ENCODE measurements at regions not wholly inside any gene's neighbourhood (a gene's known extent, or its start where the extent isn't known, plus 50 kb on each side); places are given as distances from the start of the nearest gene placed in this dataset.

DNA sequence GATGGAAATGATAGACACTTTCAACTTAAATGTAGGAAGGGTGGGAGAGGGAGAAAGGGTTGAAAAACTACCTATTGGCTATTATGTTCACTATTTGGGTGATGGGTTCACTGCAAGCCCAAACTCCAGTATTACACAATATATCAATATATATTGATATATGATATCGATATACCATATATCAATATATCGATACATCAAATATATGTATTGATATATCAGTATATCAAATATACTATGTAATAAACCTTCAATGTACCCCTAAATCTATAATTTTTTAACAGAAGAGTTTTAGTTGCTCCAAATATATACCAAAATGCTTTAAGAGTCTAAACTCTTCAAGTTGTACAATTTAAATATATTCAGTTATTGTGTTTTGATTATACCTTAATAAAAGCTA lies 302.0 kb upstream of the RGMB start:
- DNase-seq = no peak

DNA sequence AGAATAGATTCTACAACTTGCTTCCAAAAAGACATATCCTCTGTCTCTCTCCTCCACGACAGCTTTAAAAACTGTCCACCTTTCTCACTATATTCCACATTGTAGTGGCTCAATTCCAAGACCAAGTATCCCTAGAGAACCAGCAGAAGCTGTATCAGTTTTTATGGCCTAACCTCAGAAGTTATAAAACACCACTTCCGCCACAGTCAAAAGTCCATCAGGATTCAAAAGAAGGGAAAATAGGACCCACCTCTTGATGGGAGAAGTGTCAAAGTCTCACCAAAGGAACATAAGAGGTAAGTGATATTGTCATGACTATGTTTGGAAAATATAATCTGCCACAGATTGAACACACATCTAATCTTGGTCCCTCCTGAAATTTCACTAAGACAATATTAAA lies 299.2 kb upstream of the RGMB start:
- no peak for DNase-seq

DNA sequence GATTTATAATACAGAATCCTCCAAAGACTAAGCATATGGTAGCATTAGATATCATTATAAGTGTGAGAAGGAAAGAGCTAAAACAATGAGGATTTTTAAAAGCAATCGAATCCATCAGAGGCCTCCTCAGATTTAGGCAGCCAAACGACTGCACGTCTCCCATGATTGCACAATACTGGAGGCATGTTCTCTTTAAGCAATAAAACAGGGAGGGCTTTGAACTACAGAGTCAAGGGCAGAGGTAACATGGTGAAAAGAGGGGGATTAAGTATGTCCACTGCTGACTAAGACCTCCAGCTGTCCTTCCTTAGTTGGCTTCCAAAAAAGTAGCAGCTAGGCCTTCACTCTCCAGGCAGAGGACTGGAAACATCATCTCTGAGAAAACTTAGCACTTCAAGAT lies 298.7 kb upstream of the RGMB start:
- DNase-seq = no peak

DNA sequence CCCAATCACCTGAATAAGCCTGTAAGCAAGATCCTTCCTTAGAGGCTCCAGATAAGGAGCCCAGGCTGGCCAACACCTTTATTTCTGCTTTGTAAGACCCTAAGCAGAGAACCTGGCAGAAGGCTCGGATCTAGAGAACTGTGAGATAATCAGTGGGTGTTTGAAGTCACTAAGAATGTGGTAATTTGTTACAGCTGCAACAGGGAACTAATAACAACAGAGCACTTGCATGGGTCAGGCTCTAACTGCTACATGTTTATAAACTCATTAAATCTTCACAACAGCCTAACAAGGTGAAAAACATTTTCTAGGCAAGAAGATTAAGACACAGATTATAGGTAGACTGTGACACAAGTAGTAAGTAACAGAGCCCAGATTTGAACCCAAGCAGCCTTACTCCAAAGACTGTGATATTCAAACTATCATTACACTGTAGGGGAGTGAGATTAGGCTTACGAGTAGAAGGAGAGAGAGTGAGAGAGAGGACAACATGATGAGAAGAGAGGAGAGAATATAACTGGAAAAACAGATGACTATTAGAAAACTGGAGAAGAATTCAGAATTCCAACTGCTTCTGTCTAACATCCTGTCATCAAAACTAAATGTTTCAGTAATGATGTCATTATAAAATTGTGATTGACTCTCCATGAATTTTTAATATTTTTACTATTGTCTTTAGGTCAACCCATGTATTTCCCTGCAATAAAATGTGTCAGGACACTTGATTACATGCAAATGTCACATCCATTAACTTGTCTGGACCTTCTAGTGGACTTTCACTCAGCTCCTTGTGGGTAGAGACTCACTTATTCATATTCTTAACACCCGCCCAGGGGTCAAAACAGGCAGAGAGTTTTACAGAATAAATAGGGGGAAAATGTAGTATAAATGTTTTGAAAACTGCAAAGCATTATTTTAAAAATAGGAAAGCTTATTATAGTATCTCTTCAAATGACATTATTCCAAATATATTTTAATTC lies 290.9 kb upstream of the RGMB start:
- DNase-seq = no peak

DNA sequence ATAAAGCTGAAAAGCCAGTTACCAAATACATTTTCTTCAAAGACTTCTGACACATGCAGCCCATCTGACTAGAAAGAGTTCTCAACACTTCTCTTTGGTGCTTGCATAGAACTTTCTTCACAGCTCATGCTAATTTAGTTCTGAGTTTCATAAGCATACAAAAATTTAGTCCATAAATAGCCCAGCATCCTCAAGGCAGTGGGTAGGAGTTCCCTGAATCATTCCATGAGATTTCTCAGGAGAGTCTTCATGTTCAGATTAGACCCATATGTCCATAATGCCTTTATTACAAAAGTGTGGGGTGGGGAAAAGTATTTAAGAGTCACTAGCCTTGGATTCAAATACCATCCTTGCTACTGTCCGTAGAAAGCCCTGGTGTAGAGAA lies 290.2 kb upstream of the RGMB start:
- DNase-seq = peak in 2 of 58 donors; percentile 24 to 26

DNA sequence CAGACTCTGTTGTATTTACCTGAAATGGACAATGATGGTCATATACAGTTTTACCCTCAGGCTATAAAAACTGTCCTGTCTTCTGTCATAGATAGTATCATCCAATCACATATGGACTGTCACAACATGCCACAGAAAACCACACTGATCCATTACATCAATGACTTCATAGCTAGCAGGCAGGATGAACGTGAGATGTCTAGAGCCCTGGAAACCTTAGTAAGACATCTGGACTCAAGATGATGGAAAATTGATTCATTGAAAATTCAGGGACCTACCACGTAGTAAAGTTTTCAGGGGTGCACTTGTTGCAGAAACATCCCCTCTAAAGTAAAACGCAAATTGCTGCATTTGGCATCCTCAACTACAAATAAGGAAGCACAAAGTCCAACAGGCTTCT lies 284.4 kb upstream of the RGMB start:
- no peak for DNase-seq

DNA sequence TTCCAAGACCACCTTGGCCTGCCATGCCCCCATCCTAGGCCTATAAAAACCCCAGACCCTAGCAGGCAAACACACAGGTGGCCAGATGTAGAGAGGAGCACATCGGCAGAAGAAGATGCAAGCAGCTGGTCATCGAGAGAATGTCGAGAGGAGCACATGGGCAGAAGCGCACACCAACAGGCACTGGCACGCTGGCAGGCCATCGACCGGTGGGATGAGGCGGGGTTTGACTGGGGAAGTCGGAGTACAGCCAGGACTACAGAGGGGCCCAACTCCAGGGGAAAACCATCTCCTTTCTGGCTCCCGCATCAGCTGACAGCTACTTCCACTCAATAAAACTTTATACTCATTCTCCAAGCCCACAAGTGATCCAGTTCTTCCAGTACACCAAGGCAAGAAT lies 283.1 kb upstream of the RGMB start:
- DNase-seq = no peak

DNA sequence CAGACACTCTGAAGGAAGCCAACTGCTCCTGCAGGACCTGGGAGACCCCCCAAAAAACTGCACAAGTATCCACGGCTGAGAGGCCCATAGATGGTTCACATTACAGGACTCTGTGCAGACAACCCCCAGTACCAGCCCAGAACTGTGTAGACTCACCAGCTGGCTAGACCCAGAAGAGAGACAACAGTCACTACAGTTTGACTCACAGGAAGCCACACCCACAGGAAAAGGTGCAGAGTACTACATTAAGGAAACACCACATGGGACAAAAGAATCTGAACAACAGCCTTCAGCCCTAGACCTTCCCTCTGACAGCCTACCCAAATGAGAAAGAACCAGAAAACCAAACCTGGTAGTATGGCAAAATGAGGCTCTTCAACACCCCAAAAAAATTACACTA lies 281.2 kb upstream of the RGMB start:
- no peak for DNase-seq

DNA sequence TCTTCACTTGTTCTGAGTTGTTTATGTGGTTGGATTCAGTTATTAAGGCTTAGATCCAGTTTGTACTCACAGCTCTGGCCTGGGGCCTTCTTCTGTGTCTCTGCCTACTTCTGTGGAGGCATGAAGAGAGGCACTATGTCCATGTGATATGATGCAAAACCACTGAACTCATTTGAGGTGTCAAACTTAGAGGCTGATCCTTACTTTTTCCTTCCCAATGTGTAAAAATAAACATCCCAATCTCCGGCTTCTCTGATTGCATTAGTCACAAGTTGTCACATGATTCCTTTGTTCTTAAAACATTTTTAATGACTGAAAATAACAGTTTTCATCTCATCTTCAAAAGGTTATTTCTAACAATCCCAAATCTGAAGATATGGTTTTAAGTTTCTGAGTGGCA lies 276.0 kb upstream of the RGMB start:
- DNase-seq = no peak

DNA sequence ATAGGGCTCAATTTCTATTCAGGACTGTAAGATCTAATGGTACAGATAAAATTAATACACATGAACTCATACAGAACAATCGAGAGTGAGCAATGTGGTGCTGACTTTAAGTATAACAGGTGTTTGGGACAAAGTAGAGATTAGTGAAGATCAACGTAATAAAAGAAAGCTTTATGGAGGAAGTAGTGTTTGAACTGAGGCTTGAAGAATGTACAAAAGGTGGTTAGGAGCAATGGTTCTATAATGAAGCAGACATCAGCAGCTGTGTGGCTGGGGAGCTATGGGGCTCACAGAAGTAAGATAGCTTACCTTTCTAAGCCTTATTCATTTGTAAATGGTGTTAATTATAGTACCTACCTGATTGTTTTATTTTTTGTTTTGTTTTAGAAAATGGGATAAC lies 275.4 kb upstream of the RGMB start:
- DNase-seq = no peak

DNA sequence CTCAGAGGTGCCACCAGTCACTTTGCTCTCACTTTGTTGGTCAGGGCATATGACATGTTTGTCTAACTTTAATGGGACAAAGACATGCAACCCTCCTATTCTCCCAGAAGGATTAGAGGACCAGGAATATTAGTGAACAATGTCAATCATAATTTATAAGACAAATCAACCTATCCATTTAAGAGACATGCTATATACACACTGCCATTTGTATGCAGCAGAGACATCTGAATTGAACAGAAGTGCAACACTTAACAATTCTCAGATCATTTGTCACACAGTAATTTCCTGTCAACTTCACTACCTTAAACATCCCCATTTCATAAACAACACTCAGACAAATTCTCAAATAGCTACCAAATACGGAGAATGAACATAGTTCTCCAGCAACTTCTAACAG lies 273.6 kb upstream of the RGMB start:
- DNase-seq = no peak

DNA sequence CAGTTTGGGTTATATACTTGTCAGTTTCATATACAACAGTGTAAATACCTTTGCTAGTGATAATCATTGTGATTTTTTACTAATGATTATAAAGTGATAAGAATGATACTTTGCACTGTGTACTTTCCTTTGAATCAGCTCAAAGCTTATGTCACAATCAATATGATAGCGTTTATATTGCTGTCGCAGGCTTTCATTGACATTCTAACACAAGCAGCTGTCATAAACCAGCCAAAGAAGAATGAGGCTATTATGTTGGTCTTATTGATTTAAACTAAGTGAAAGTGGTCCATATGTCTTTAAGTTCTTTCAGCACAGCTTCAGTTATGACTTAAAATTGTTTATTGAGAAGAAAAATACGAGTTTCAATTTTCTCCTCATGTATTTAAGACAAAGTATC lies 272.7 kb upstream of the RGMB start:
- no peak for DNase-seq

DNA sequence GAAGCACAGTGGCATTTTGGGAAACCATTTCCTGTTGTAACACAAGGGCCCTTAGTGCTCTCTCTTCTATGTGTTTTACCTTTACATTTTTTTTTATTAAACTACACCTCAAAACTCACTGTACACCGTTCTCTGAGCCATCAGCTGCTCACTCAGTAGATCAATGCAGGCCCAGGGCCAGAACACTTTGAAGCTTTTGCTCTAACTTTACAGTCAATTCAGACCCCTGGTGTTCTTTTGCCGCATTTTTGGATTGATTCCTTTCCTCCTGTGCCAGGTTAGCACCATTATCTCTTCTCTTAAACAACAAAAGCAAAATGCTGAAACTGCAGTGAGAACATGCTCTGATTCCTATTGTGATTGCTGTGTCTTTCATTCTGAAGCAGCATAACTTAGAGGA lies 269.8 kb upstream of the RGMB start:
- no peak for DNase-seq

DNA sequence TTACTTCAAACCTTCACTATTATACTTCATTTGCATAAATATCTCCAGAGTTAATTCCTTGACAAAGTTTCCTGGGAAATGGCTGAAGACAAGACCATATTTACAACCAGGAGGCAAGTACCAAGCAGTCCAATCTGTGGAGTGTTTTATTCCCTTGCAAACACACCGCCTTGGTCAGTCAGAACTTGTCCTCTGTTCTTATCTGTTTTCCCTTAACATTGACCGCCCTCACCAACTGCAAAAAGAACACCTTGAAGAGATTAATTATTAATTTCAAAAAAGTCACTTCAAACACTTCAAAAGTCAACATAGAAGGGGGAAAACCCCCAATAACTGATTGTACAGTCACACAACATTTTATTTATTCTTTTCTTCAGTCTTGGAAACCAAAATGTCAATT lies 269.0 kb upstream of the RGMB start:
- no peak for DNase-seq

DNA sequence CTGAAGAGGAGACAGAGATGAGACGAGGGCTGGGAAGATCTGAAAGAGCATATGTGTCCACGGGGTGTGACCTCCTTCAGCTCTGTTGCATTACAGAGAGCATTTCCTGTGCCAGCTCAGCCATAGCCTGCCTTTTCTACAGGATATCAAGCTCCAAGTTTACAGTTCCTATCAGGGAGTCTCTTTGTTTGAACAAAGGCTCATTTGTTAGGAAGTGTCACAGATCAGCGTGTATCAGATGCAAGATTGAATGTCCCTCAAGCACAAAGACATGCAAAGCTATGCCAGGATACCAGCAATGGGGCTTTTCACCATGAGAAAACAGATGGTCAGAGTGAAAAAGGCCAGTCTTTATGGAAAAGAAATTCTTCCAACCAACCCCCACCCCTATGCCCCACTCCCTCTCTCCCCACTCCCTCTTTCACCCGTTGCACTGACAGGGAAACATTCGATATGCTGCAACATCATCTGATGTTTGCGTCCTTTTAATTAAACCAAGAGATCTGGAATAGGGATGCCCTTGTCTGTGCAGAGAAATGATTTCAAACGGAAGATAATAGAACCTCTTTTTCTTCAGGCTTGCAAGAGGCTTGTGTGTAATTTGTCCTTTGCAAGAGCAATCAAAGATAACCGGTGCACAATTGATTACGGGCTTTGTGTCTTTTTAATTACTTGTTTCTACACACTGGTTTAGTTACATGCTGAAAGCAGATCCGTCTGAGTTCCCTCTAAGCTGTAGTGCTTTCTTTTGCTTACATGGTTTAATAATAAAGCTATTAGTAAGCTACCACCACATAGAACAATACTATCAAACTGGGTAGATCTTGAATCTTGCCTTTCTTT lies 263.1 kb upstream of the RGMB start:
- peak in 22 of 58 donors; percentile 0 to 72 (median 10) for DNase-seq

DNA sequence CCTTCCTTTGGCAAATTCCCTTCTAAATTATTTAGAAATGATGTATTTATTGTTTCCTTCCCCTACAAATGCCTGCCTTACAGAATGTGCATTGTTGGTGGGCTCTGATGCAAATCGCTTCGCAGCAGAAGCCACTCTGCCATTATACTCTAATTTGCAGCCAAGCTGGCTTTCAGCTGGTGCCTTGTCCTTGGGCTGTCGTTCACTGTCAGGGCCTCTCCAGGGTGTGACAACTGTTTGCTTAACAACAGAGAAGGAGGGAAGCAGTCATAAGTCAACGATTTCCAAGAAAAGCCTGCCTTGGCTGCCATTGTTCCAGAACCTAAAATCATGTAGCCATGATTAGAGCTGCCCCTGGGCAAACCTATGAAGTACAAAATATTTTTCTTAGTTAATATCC lies 260.1 kb upstream of the RGMB start:
- DNase-seq = no peak

DNA sequence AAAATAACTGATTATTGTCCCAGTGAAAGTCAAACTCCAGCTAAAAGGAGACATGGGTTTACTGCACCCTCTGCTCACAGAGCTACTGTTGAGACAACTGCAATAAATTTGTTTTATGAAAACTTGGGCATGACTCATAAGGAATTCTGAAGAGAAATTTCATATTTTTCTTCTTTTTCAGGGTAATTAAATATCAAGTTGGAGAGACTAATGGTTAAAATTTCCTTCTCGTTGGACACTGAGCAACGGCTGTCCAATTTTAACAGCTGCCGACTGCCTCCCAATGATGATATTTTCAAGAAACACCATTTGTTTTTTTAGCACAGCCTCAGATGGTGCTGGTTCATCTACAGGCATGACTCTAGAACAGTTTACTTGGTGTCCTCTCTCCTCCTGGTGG lies 259.2 kb upstream of the RGMB start:
- DNase-seq = no peak

DNA sequence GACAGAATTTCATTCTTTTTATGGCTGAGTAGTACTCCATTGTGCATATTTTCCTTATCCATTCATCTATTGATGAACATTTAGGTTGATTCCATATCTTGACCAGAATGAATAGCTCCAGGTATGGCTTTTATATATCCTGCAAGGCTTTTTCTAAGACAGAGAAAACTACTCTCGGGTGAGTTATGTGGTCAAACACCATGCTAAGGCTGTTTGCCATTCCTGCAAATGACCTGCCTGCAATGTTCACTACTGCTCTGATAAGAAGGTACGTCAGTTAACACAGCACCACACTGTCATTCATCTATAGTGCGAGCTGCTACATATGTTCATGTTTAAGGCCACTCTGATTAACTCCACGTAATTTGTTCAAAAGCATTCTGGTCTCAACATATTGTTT lies 256.8 kb upstream of the RGMB start:
- no peak for DNase-seq

DNA sequence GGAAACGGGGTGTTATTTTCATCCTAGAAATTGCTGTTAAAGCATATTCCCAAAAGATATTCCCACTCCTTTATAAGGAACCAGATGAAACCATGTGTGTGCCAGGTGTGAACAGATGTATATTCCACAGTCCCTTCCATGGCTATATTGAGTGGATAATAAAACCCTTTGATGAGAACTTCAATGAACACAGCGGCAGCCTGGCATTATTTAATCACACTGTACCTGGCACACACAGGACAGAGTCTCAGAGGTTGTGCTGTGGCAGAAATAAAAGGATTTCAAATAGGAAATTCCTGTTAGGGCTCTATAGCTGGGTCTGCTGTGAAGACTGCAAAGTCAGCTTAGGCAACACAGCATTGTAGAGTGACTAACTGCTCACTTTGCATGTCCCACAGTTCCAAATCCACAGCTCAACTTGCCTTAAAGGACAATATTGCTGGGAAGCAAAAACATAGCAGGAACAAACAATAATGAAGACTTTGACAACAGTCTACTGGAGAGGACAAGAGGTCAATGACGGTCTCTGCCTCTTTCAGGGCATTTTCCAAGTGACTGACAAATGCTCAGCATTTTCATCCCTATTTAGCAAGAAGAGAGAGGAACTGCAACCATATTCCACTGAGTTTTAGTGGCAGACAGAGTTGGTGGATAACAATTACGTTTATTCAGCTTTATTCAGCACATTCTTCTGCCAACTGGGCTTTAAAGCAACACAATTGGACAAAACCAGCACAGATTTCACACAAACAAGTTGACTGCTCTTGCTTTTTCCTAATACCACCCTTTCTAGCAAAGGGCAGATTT lies 255.7 kb upstream of the RGMB start:
- peak in 5 of 58 donors; percentile 3 to 16 (median 6) for DNase-seq

DNA sequence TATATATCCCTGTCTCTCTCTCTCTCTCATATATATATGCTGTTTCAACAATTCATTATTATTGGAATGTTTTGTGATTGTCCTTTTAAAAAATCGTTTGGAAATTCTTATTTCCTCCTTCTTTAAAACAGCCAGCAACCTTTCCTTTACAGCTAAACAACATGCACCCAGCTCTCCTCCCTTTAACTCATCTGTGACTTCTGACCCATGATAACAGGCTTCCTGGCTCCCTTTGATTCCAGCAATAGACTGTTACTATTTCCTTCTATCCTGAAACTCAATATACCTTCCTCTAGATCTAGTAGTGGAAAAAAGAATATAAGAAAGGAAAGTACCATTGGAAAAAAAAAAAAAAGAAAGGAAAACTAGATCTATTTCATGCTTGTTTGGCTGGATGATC lies 254.7 kb upstream of the RGMB start:
- no peak for DNase-seq

DNA sequence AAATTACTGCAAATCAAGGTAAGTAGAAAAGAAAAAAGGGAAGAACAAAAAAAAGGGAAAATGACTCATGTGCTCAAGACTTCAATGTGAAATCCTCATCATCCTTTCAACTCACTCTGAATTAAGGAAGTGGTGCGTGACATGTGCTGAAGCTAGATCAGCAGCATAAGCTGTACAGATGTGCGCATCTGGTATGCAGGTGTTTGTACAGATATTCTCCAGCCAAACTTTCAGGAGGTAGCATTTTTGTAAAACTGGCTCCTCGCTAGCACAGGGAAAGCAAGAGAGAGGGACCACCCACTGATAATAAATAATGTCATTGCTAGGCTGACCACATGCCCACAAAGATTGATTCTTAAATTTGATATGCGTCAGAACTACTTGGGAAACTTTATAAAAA lies 253.9 kb upstream of the RGMB start:
- no peak for DNase-seq

DNA sequence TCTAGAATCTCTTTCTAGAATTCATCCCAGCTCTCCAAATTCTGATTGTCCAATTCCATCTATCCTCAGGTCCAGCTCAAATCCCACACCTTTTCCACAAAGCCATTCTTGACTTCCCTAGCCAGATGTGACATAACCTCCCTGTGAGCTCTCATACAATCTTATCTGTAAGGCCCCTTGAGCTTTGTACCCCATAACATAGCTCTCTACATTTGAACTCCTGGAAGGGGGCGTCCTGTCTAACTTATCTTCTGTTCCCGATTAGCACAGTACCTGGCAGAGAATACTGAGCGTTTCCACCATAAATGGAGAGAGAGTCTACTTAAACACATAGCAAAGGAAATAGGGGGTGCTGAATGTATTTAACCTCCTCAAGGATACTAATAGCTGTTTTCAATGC lies 251.6 kb upstream of the RGMB start:
- no peak for DNase-seq
